ENCODE measurements at regions not wholly inside any gene's neighbourhood (a gene's known extent, or its start where the extent isn't known, plus 50 kb on each side); places are given as distances from the start of the nearest gene placed in this dataset.

DNA sequence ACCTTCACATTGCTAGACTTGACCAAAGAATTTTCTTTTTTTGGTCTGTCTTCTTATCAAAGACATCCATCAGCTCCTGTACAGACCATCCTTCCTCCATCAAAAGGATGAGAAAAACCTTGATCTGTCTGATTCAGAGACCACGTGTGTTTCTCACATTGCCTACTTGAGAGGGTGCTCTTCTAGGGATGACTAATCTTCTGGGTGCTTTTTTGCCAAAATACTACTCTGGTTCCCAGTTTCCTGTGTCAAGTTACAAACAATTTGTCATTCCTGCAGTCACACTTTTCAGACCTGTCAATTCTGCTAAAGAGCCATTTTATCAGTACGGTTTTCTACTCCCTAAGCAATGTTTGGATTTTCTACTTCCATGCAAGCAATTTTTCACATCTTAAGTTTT is 492.2 kb downstream of the CDH11 start:
- no peak for TF ChIP-seq EZH2 (IDR thresholded peaks at IDR 0.05)
- no peak for TF ChIP-seq POLR2AphosphoS5 (IDR thresholded peaks at IDR 0.05; ENCODE audit: borderline replicate concordance, low read depth, low read length)

Measured in SK-N-MC (cell line).